Chondrocyte (in vitro differentiated cells): ENCODE measurements at regions not wholly inside any gene's neighbourhood (a gene's known extent, or its start where the extent isn't known, plus 50 kb on each side); places are given as distances from the start of the nearest gene placed in this dataset.

ENCODE experiments used
- DNase-seq: peaks from one replicate; pipeline ENCODE4 v3.0.0; 2021; ENCODE audit warnings: mixed read lengths, low spot score
- H3K27ac Mint-ChIP-seq: one replicate; pipeline ENCODE4 v1.8.0; 2021; ENCODE audit warnings: mild to moderate bottlenecking, moderate library complexity, mixed read lengths; ENCODE audit not compliant: unreplicated experiment
- H3K27me3 Mint-ChIP-seq: 2 replicates; pipeline ENCODE4 v1.8.0; 2021; ENCODE audit warnings: low read depth, mixed read lengths
- H3K36me3 Mint-ChIP-seq: 2 replicates; pipeline ENCODE4 v1.8.0; 2021; ENCODE audit warnings: low read depth, mixed read lengths
- H3K4me1 Mint-ChIP-seq: 2 replicates; pipeline ENCODE4 v1.8.0; 2021; ENCODE audit warnings: low read depth, mild to moderate bottlenecking, mixed read lengths
- H3K4me3 Mint-ChIP-seq: one replicate; pipeline ENCODE4 v1.8.0; 2021; ENCODE audit warnings: mild to moderate bottlenecking, moderate library complexity, mixed read lengths; ENCODE audit not compliant: unreplicated experiment
- H3K9me3 Mint-ChIP-seq: 2 replicates; pipeline ENCODE4 v1.8.0; 2021; ENCODE audit warnings: low read depth, mixed read lengths
- TF ChIP-seq, protein P1 (sequence below): fragments of 200-600 bp; sonication (generic); IDR thresholded peaks from 2 replicates; pipeline ENCODE4 v1.5.0; 2021; ENCODE audit warnings: antibody characterized with exemption, mild to moderate bottlenecking, moderate library complexity

- H3K27me3 Mint-ChIP-seq = no peaks in the 10 kb centered on the region
- TF ChIP-seq, protein P1, sequence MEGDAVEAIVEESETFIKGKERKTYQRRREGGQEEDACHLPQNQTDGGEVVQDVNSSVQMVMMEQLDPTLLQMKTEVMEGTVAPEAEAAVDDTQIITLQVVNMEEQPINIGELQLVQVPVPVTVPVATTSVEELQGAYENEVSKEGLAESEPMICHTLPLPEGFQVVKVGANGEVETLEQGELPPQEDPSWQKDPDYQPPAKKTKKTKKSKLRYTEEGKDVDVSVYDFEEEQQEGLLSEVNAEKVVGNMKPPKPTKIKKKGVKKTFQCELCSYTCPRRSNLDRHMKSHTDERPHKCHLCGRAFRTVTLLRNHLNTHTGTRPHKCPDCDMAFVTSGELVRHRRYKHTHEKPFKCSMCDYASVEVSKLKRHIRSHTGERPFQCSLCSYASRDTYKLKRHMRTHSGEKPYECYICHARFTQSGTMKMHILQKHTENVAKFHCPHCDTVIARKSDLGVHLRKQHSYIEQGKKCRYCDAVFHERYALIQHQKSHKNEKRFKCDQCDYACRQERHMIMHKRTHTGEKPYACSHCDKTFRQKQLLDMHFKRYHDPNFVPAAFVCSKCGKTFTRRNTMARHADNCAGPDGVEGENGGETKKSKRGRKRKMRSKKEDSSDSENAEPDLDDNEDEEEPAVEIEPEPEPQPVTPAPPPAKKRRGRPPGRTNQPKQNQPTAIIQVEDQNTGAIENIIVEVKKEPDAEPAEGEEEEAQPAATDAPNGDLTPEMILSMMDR = no peak
- H3K9me3 Mint-ChIP-seq = peaks cover 6% of the 10 kb centered on the region
- H3K36me3 Mint-ChIP-seq = no peaks in the 10 kb centered on the region
- H3K4me3 Mint-ChIP-seq = no peak overlapping the region
- no peaks in the 10 kb centered on the region for H3K4me1 Mint-ChIP-seq
- H3K27ac Mint-ChIP-seq = no peak overlapping the region
- no peak for DNase-seq
Measured at GRCh38 chrX:11881485-11882170, 123.6 kb downstream of the MSL3 start.

DNA sequence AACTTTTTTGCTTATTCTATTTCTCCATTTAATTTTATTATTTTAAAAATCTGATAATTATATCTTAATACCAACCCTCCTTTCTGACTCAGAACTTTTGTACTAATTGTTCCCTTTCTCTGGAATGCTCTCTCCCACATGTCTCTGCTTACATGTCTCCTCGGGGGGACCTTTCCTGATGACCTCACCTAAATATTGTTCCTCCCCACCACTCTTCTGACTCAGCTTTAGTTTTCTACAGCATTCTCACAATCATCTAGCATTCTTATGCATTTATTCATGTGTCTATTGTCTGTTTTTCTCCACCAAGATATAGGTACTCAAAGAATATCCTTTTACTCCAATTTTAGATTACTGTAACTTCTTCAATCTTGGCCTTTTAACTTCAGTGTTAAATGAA, 128.7 kb downstream of the MSL3 start:
- Mint-ChIP-seq H3K27me3 (peaks cover 8% of the 10 kb centered on the region), H3K4me3 (no peak overlapping the region), H3K27ac (no peak overlapping the region), H3K9me3 (peaks cover 12% of the 10 kb centered on the region), H3K36me3 (no peaks in the 10 kb centered on the region), H3K4me1 (no peaks in the 10 kb centered on the region)
- TF ChIP-seq, protein P1 = no peak
- DNase-seq = no peak

DNA sequence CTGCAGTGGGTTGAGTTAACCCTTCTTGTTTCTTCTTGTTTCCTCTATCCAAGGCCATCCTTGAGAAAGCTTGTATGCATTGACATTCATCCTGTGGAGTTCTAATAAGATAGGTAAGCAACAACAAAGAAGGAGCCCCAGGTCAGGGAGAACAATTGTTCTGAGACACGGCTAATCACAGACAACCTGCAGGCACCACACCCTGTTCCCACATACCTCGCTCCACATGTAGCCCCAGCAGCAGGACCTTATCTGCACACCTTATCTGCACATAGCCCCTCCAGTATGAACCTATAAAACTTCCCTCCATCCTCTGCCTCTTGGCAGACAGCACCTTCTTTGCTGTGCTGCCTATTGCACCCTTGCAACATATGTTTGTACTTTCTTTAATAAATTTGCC, 129.1 kb downstream of the MSL3 start:
- Mint-ChIP-seq H3K27me3 (peaks cover 8% of the 10 kb centered on the region), H3K4me1 (no peaks in the 10 kb centered on the region), H3K9me3 (peaks cover 12% of the 10 kb centered on the region), H3K27ac (no peak overlapping the region), H3K36me3 (no peaks in the 10 kb centered on the region), H3K4me3 (no peak overlapping the region)
- no peak for DNase-seq
- TF ChIP-seq, protein P1 = no peak

GRCh38 chrX:11888421-11888820, 130.4 kb downstream of the MSL3 start:
- Mint-ChIP-seq H3K36me3 (no peaks in the 10 kb centered on the region), H3K4me3 (no peak overlapping the region), H3K27me3 (peaks cover 8% of the 10 kb centered on the region), H3K4me1 (no peaks in the 10 kb centered on the region), H3K27ac (no peak overlapping the region), H3K9me3 (peaks cover 8% of the 10 kb centered on the region)
- no peak for DNase-seq
- TF ChIP-seq, protein P1 = no peak

DNA sequence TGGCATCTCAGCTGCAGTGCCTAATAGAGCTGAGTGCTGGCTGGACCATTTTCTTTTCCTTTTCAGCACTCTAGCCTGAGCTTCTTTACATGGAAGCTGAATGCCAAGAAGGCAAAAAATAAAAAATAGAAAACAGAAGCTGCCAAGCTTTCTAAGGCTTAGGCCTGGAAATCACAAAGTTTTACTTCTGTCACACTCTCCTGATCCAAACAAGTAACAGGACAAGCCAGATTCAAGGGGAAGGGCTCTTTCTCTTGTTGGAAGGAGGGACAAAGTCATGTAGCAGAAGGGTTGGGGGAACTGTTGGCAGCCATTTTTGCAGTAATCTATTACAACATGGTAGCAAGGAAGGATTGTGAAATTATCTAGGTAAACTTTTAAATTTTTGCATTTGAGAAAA, 131.8 kb downstream of the MSL3 start:
- no peak overlapping the region for H3K4me3 Mint-ChIP-seq
- peaks cover 8% of the 10 kb centered on the region for H3K27me3 Mint-ChIP-seq
- TF ChIP-seq, protein P1 = no peak
- no peak for DNase-seq
- no peak overlapping the region for H3K27ac Mint-ChIP-seq
- peaks cover 11% of the 10 kb centered on the region for H3K9me3 Mint-ChIP-seq
- H3K36me3 Mint-ChIP-seq = no peaks in the 10 kb centered on the region
- no peaks in the 10 kb centered on the region for H3K4me1 Mint-ChIP-seq
